Sigmoid colon (tissue), 6 donors: ENCODE measurements at regions not wholly inside any gene's neighbourhood (a gene's known extent, or its start where the extent isn't known, plus 50 kb on each side); places are given as distances from the start of the nearest gene placed in this dataset.

Source experiments
- DNase-seq: peaks from one replicate; pipeline ENCODE4 v3.0.0-alpha.2; 2019
- H3K27ac ChIP-seq, 4 donors: fragments of 200-600 bp; sonication (generic); one replicate each; pipeline ENCODE4 v1.5.1; 2016 to 2019; ENCODE audit warnings: mild to moderate bottlenecking in 1 of 4
- H3K27me3 ChIP-seq, 3 donors: fragments of 200-600 bp; sonication (generic); one replicate each; pipeline ENCODE4 v1.5.1; 2019; ENCODE audit warnings: mild to moderate bottlenecking in 1 of 3
- H3K36me3 ChIP-seq, 4 donors: fragments of 200-600 bp; sonication (generic); one replicate each; pipeline ENCODE4 v1.5.1; 2016 to 2019
- H3K4me1 ChIP-seq, 4 donors: fragments of 200-600 bp; sonication (generic); one replicate each; pipeline ENCODE4 v1.5.1; 2017 to 2019
- H3K4me3 ChIP-seq, 4 donors: fragments of 200-600 bp; sonication (generic); one replicate each; pipeline ENCODE4 v1.5.1; 2017 to 2019; ENCODE audit warnings: mild to moderate bottlenecking in 2 of 4, moderate library complexity in 1 of 4
- H3K9me3 ChIP-seq, 4 donors: fragments of 200-600 bp in 3 of 4; sonication (generic) in 3 of 4; one replicate each; pipeline versions ENCODE4 v1.5.1 to v1.6.1; 2013 to 2019
- EP300 ChIP-seq, 4 donors: sonication (generic); formaldehyde crosslinking; IDR thresholded peaks; one replicate each; pipeline ENCODE4 v1.6.1; 2017; ENCODE audit warnings: antibody characterized with exemption in 4 of 4
- POLR2A ChIP-seq, 2 donors: fragments of 450-650 bp; IDR thresholded peaks; one replicate each; pipeline ENCODE4 v1.6.1; 2016; ENCODE audit warnings: antibody characterized with exemption in 2 of 2, mild to moderate bottlenecking in 2 of 2, moderate library complexity in 2 of 2
- POLR2AphosphoS5 ChIP-seq, 4 donors: sonication (generic); formaldehyde crosslinking; IDR thresholded peaks; one replicate each; pipeline ENCODE4 v1.6.1; 2017; ENCODE audit warnings: antibody characterized with exemption in 4 of 4
- WGBS, 2 donors: extraction: QIAGEN DNeasy Blood & Tissue Kit; methylation state at CpG; one replicate each; pipeline ENCODE4 v1.1.7; 2013; 5-methylcytosine and 5-hydroxymethylcytosine counted together
- intact Hi-C: fragments of 100-400 bp; cut with DNase I; formaldehyde crosslinking; loops from one replicate; pipeline ENCODE4 v1.15.1; 2023
- TF ChIP-seq, protein P1 (sequence below), 4 experiments: fragments of 450-650 bp in 3 of 4; fragments of 200-600 bp in 1 of 4; IDR thresholded peaks; one replicate each; pipeline ENCODE4 v1.5.1; 2016 to 2019; ENCODE audit warnings: antibody characterized with exemption in 4 of 4, mild to moderate bottlenecking in 3 of 4, moderate library complexity in 2 of 4
- donor health status: healthy with polysubstance abuse.
- donor health status: healthy.

DNA sequence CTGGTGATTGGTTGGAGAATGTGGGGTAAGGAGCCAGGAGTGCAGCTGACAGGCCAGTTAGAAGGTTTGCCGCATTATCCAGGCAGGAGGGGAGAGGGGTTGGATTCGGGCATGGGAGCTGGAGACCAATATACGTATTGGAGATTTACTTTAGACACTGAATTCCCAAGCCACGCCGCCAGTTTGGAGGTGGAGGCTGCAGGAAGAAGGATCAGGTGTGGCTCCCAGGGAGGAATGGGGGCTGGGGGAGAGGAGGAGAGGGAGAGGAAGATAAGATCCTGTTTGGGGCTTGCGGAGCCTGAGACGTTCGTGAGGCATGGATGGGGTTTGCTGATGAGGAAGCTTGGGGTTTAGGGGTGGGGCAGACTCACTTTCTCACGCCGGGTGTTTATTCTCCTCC lies 155.1 kb upstream of the IGSF21 start:
- peaks cover 0 to 34% (median 15%) of the 10 kb centered on the region in 3 donors for H3K27me3 ChIP-seq
- no peak overlapping the region for H3K4me3 ChIP-seq
- intact Hi-C loops, result no loop called here
- no peaks in the 10 kb centered on the region for H3K4me1 ChIP-seq
- 30 to 45% methylated on average over 10 of the region's 10 CpGs for WGBS, 2 donors
- TF ChIP-seq, protein P1, sequence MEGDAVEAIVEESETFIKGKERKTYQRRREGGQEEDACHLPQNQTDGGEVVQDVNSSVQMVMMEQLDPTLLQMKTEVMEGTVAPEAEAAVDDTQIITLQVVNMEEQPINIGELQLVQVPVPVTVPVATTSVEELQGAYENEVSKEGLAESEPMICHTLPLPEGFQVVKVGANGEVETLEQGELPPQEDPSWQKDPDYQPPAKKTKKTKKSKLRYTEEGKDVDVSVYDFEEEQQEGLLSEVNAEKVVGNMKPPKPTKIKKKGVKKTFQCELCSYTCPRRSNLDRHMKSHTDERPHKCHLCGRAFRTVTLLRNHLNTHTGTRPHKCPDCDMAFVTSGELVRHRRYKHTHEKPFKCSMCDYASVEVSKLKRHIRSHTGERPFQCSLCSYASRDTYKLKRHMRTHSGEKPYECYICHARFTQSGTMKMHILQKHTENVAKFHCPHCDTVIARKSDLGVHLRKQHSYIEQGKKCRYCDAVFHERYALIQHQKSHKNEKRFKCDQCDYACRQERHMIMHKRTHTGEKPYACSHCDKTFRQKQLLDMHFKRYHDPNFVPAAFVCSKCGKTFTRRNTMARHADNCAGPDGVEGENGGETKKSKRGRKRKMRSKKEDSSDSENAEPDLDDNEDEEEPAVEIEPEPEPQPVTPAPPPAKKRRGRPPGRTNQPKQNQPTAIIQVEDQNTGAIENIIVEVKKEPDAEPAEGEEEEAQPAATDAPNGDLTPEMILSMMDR (IDR thresholded peaks at IDR 0.05), result no peak
- TF ChIP-seq POLR2AphosphoS5 (IDR thresholded peaks at IDR 0.05) (no peak), EP300 (IDR thresholded peaks at IDR 0.05) (no peak), POLR2A (IDR thresholded peaks at IDR 0.05) (no peak)
- no peaks in the 10 kb centered on the region for H3K9me3 ChIP-seq
- no peaks in the 10 kb centered on the region for H3K36me3 ChIP-seq
- DNase-seq, result no peak
- H3K27ac ChIP-seq, result no peak overlapping the region

- intact Hi-C loops, result no loop called here
- Histone ChIP-seq H3K4me3 (no peak overlapping the region), H3K9me3 (no peaks in the 10 kb centered on the region), H3K27ac (no peak overlapping the region), H3K4me1 (no peaks in the 10 kb centered on the region), H3K27me3 (peaks cover 0 to 29% (median 15%) of the 10 kb centered on the region in 3 donors), H3K36me3 (no peaks in the 10 kb centered on the region)
- TF ChIP-seq EP300 (IDR thresholded peaks at IDR 0.05), result no peak
- TF ChIP-seq POLR2A (IDR thresholded peaks at IDR 0.05), result no peak
- TF ChIP-seq, protein P1 (IDR thresholded peaks at IDR 0.05), result no peak
- no peak for TF ChIP-seq POLR2AphosphoS5 (IDR thresholded peaks at IDR 0.05)
- no peak for DNase-seq
- 78 to 86% methylated on average over 4 of the region's 4 CpGs for WGBS, 2 donors
Observed at GRCh38 chr1:17953921-17954320, 153.7 kb upstream of the IGSF21 start.

DNA sequence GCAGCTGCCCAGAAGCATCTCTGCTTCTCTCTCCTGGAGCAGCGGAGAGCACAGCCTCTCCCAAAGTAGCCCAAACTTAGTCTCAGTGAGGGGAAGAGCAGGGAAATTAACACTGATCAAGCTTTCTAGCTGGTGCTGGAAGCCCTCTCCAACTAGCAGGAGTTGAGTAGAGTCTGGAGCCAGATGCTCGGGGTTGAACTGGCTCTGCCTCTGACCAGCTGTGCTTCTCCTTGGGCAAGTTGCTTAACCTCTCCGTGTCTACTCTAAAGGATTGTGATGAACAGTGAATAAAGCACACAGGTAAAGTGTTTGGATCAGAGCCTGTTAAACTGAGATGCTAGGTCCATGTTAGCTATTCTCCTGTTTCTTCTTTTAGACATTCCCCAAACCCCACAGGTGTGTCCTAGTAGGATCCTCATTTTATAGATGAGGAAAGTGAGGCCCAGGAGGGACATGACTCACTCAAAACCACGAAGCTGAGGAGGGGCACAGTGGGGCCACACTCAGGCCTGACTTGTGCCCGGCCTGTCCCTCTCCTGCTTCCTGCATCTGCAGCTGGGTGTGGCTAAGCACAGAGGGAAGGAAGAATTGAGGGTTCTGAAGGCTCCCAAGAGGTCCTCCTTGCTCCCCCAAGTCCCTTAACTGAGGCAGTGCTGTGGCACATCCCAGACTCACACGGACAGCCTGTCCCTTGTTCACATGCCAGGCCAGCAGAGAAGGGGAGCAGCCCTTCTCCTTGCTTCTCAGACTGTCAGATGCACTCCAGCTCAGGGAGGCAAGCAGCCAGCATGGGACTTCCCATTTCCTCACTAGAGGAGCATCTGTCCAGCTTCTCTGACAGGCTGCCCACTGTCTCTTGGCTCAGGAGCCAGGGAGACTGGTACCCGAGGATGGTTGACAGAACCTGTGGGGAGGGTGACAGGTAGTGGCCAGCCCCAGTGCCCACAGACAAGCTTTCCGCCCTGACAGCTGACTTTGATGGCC lies 152.0 kb upstream of the IGSF21 start:
- H3K27me3 ChIP-seq, result peaks cover 0 to 24% (median 15%) of the 10 kb centered on the region in 3 donors
- no peaks in the 10 kb centered on the region for H3K36me3 ChIP-seq
- no peaks in the 10 kb centered on the region for H3K4me1 ChIP-seq
- H3K4me3 ChIP-seq, result no peak overlapping the region
- intact Hi-C loops, result no loop called here
- peak overlapping the region in 1 of 4 donors; percentile 42 for H3K27ac ChIP-seq
- H3K9me3 ChIP-seq, result no peaks in the 10 kb centered on the region
- TF ChIP-seq POLR2A (IDR thresholded peaks at IDR 0.05), result no peak
- no peak for TF ChIP-seq POLR2AphosphoS5 (IDR thresholded peaks at IDR 0.05)
- no peak for TF ChIP-seq EP300 (IDR thresholded peaks at IDR 0.05)
- TF ChIP-seq, protein P1 (IDR thresholded peaks at IDR 0.05), result no peak
- DNase-seq, result no peak
- 57% methylated on average over 8 of the region's 8 CpGs for WGBS, 2 donors

- H3K36me3 ChIP-seq, result no peaks in the 10 kb centered on the region
- no peak for TF ChIP-seq POLR2A (IDR thresholded peaks at IDR 0.05)
- peaks cover 0 to 13% (median 5%) of the 10 kb centered on the region in 3 donors for H3K27me3 ChIP-seq
- H3K27ac ChIP-seq, result peak overlapping the region in 1 of 4 donors; percentile 32
- DNase-seq, result no peak
- no peaks in the 10 kb centered on the region for H3K9me3 ChIP-seq
- H3K4me1 ChIP-seq, result no peaks in the 10 kb centered on the region
- H3K4me3 ChIP-seq, result no peak overlapping the region
- WGBS, 2 donors, result 56 to 59% methylated on average over 10 of the region's 10 CpGs
- intact Hi-C loops, result no loop called here
Observed at GRCh38 chr1:17957588-17958267, 149.9 kb upstream of the IGSF21 start.

DNA sequence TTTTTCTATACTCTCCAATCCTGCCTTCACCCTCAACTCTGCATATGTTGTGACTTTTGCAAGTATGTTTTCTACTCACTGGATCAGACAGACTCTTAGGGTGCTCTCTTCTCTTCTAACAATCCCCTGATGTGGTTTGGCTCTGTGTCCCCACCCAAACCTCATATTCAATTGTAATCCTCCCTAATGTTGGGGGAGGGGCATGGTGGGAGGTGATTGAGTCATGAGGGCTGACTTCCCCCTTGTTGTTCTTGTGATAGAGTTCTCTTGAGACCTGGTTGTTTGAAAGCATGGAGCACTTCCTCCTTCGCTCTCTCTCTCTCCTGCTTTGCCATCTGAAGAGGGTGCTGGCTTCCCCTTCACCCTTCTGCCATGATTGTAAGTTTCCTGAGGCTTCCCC lies 148.9 kb upstream of the IGSF21 start:
- Histone ChIP-seq H3K4me3 (no peak overlapping the region), H3K27me3 (peaks cover 0 to 11% (median 0%) of the 10 kb centered on the region in 3 donors), H3K27ac (no peak overlapping the region), H3K9me3 (no peaks in the 10 kb centered on the region), H3K36me3 (no peaks in the 10 kb centered on the region), H3K4me1 (no peaks in the 10 kb centered on the region)
- DNase-seq, result no peak
- WGBS, 2 donors, result 48 to 68% methylated on average over 1 of the region's 1 CpG
- intact Hi-C loops, result no loop called here
- no peak for TF ChIP-seq POLR2AphosphoS5 (IDR thresholded peaks at IDR 0.05)
- TF ChIP-seq POLR2A (IDR thresholded peaks at IDR 0.05), result no peak
- TF ChIP-seq, protein P1 (IDR thresholded peaks at IDR 0.05), result no peak
- TF ChIP-seq EP300 (IDR thresholded peaks at IDR 0.05), result no peak
